NCI-H1436 (cell line): ENCODE measurements at regions not wholly inside any gene's neighbourhood (a gene's known extent, or its start where the extent isn't known, plus 50 kb on each side); places are given as distances from the start of the nearest gene placed in this dataset.
"Not testable (repeated sequence)": the region's sequence is repeated elsewhere in the genome, so short reads cannot be mapped to it uniquely, and the experiment has no call there.

Experiments
- DNase-seq: peaks from one replicate; lab custom pipeline; 2025; lab: John Stamatoyannopoulos, UW

DNA sequence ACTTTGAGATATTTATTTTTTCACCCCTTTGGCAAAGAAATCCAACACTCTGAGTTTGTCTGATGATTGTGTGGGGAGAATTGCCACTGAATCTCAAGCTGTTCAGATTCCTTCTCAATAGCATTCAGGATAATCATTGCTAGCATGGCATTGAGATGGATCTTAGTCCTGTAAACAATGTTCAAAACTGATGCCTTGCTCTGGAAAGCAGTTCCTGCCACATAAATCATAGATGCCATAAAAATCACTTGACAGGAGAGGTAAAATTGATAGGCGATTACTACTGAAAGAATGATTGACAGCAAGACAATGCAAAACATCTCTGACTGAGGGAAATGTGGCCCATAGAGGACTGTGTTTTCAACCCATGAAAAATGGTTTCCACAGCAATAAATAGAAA is 915.6 kb downstream of the TRHDE start:
- DNase-seq = no peak

DNA sequence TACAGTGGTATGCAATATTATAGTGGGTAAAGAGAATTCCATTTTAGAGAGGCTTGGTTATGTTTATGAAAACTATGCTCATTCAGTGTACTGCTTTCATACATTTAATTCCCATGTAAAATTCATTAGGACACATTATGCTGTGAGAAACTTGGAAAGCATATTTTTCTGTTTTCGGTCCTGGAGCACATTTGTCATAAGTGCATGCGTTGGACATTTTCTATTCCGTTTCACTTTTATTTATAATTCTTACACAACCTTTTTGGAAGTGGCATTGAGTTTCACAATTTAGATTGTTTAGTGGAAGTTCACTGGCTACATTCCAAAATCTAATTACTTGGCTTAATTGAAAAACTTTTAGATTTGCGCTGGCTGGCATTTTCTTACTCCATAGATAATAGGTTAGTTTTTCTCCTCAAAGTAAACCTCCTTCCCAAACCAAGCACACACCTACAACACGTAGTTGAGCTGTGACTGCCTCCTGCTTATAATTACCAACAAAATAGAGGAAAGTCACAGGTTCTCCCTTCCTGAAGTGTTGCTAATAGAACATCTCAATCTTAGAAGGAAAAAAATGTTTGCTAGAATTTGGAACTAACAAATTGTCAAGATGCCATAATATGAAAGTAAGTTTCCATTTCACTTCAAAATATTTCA is 938.5 kb downstream of the TRHDE start:
- no peak for DNase-seq

DNA sequence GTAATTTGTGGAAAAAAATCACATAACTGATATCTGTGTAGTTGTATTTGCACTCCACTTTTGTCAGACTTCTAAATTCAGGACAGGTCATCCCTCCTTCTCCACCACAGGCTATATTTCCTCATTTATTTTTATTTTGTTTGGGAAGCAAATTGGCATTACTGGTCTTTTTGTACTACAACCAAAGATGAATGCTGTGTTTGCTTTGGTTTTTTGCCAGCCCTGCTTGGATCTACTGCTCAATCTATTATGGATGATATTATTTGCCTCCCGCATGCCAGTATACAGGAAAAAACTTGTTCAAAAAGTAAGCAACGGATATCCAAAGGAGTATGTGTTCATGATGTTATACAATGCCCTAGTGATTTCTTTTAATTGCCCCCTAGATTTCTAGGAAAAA is 948.8 kb downstream of the TRHDE start:
- no peak for DNase-seq

DNA sequence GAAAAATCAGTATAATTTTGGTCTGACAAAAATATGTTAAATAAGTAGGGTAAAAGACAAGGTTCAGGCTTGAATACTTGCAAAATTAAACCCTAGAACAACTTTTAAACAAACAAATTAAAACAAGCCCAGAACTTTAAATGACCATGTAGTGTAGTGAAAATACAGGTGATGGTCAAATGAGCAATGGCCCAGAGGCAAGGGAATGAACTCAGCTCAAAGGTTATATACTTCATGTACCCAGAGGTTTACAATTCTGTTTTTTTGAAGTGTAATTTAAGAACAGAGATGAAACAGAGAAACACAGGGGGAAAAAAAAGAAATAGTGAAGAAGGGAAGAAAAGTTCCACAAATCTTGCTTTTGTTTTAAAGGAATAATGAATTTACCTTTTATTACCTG is 949.2 kb downstream of the TRHDE start:
- DNase-seq = no peak

DNA sequence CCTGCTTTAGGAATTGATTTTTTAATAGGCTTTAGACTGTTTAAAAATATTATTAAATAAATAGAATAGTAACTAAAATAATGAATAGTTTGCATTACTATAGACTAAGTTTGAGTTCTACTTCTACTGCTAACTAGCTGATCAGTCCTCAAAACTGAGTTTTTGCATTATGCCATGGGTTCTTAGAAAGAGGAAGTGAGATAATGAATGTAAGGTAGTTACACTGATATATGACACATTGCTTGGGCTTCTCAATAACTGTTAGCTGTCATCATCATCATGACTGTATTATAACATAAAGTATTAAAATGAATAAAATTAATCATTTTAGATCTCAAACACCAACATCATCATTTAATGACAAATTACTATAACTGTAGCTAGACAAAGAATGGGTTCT is 949.7 kb downstream of the TRHDE start:
- DNase-seq = no peak

DNA sequence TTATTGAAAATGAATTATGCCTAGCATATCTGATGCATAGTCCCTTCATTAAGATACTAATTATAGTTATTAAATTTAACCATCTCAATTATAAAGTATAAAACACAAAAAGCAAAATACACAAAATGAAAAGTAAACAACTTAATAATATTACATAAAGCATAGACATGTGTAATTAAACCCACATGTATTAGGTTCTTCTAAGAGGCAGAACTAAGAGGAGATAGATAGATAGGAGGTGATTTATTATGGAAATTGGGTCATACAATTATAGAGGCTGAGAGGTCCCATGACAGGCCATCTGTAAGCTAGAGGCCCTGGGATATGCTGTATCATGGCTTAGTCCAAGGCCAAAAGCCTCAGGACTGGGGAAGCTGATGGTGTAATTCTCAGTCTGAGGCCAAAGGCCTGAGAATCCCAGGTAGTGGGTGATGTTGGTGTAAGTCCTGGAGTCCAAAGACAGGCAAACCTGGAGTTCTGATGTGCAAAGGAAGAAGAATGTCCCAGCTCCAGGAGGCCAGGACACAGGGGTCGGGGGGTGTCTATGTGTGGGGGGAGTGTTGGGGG is 953.3 kb downstream of the TRHDE start:
- DNase-seq = no peak

DNA sequence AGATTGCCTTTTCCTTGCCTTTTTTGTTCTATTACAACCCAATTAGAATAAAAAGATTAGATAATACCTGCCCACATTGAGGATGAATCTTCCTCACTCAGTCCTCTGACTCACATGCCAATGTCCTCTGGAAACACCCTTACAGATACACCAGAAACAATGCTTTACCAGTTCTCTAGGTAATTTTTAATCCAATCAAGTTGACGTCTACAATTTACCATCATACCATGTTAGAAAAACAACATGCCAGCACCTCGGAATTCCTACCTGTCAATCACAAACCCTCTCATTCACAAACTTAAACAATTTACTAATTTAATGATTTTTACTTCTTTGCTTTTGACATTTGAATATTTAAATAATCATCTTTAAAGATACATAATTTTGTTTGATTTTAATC is 953.8 kb downstream of the TRHDE start:
- no peak for DNase-seq

DNA sequence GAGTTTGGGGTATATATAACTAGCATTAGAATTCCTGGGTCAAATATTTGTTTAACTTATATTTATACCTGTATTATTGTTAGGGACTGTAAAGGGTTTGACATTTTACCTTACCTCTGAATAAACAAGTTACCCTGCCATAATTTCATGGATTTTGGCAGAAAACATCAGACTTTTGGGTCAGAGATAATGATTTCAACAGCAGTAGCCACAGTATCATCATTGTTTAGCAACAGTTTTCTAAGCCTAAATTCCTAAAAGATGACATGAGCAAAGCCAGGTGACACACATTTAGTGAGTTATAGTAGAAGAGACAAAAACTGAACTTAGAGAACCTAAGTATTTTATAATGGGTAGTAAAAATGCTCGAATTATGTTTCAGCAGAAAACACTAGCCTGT is 954.4 kb downstream of the TRHDE start:
- no peak for DNase-seq

DNA sequence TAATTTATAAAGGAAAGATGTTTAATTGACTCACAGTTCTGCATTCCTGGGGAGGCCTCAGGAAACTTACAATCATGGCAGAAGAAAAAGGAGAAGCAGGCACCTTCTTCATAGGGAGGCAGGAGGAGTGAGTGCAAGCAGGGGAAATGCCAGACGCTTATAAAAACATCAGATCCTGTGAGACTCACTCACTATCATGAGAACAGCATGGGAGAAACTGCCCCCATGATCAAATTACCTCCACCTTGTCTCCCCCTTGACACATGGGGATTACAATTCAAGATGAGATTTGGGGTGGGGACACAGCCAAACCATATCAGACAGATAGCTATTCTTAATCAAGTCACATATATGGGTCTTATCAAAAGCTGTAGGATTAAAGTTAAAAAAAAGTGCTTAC is 956.7 kb downstream of the TRHDE start:
- DNase-seq = not testable (repeated sequence)

DNA sequence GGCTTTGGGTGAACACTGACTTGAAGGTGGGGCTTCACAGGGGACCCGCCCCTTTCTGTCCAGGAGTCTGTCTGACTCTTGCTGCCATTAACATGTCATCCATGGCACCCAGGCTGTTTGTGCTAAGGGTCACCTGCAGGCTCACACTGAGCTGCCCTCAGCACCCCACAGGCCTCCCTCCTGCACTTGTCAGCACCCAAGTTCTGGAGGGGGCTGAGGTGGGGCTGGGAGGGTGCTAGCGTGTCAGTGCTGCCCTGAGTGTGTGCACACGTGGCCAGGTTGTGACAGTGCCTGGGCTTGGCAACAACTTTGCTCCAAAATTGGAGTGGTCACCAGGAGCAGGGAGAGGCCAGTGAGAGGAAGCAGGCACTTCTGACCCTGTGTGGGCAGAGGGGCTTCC is 963.2 kb downstream of the TRHDE start:
- no peak for DNase-seq

DNA sequence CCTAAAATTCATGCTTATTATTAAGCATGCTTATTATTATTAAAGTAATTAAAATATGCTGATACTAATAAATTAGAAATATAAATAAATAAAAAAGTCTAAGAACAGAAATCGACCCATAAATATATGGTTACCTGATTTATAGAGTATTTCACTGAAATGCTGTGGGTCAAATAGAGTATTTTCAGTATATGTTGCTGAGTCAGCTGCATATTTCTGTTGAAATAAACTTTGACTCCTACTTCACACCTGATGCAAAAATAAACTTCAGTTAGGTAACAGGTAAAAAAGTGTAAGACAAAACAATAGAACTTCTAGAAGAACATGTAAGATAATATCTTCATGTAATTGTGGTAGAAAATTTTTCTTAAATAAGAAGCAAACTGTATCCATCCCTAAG is 967.9 kb downstream of the TRHDE start:
- no peak for DNase-seq

DNA sequence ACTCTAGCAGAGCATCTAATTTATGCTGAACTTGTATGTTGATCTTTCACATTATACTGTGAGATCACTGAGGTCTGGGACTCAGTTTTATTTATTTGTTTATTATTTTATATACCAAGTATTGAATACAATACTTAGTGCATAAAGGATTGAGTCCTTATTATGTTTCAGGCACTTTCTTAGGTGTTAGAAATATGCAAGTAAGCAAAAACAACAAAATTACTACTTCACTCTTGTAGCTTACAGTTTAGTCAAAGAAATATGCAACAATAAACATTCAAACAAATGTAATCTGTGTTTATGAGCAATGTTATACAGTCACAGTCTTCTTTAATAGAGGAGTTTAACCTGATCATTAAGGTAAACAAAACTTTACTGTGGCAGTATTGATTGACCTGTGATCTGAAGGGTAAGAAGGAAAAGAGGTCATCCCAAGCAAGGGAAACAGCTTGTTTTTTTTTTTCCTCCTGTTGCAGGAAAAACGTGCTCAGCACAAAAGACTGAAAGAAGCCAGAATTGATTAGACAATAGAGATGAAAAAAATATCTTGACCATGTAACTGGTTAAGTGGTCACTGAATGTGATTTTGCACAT is 990.7 kb downstream of the TRHDE start:
- DNase-seq = no peak

DNA sequence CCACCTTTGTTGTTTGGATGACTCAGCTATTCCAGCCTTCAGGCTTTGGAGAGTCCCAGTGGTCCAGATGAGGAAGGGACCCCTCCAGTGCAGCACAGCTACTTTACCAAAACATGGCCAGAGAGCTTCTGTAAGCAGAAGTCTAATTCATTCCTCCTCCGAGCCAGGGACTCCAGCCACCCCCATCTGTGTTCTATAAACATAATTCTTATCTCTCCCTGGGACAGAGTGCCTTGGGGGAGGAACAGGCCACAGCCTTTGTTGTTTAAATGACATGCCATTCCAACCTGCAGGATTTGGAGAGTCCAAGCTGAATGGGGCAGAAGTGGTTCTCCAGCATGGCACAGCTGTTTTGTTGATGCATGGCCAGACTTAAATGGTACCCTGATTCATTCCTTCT is 994.0 kb downstream of the TRHDE start:
- no peak for DNase-seq

DNA sequence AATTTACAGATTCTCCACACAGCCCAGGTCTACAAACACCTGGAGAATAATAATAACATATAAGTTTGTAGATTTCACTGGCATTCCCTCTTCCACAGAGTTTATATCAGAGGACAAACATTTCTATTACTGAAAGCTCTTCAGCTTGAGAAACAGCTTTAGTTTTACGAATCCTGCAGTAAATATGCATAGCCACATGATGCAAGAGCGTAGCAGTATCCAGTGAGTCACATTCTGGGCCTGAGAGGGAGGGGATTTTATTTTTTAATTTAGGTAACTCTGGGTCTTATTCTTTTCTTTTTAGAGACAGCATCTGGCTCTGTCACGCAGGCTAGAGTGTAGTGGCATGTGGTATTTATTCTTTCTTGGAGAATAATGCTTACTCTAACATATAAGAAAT is 1002.8 kb downstream of the TRHDE start:
- no peak for DNase-seq

DNA sequence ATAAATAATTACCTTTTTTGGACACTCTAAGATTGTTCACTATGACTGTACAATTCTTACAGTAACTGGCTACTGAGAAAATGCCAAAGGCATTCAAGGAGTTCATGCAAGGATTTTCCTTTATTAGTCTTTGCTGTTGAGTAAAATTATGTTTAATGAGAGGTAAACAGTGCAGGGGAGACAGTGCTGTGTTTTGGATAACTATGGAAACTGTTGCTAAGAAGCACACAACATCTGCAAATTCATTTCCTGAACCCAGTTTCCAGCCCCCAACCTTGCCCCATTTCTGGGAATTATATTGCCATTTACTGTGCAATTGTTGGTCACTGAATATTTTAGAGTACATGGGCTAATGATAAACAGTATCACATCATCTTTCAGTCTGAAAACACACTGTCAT is 1005.8 kb downstream of the TRHDE start:
- peak; percentile 25 for DNase-seq

DNA sequence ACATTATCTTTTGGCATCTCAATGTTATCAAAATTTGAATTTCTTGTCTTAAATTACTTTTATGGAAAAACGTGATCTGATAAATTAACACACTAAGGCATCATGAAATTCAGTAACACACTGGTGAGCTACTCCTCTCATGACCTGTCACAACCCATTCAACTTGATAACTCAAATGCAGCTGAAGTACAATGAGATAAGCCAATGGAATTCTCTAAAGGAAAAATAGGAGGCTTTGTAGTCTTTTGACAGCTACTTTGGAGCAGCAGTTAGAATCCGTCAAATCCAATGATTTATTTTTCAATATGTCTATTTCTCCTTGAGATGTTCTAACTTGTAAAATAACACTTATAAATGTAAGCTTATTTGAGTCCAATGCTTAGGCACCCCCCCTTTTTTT is 1029.4 kb downstream of the TRHDE start:
- DNase-seq = no peak

DNA sequence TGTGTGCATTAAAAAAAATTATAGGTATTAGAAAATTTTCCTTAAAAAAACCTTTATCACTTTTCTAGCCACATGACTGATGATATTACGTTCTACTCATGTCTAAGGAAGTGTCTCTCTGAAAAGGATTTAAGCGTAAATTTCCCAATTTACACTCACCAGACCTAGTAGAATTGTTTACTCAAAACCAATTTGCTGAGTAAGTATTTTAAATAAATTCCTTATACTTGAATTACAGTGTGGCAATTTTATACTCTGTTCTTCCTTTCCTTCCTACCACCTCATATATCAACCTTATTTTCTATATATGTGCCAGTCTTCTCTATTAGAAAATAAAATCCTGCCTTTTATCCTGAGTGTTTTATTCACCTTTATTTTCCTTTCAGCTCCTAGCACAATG is 1035.1 kb downstream of the TRHDE start:
- no peak for DNase-seq

DNA sequence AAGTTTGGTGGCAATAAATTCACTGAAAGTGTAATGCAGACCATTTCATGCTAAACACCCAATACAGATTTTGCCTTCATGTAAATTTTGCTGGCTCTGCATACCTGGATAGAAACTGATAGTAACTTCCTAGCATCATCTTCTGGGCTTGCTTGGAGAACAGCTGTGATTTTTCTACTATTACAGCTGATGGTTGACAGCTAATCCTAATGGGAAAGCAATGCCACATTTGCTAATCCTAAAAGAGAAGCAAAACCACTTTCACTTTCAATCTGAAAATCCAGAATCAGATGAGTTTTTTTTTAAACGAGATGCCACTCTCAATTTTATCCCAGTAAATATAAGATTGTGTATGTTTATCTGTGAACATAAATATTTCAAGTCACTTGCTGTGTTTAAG is 1035.9 kb downstream of the TRHDE start:
- no peak for DNase-seq

DNA sequence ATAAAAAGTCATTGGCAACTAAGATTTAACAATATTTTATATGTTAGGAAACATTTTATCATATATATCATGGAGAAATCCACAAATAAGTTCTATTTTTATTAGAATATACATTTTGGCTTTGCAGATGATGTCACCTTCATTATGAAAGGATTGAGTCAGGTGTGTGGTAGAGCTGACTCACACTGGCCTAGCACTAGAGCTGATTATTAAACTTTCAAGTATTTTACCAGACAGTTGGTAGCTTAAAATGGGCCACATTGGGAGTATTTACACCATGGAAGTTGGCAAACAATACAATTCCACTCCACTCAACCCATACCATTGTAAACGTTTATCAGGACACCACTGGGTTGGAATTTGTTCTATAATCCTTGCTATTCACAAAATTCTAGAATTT is 1036.6 kb downstream of the TRHDE start:
- DNase-seq = no peak

DNA sequence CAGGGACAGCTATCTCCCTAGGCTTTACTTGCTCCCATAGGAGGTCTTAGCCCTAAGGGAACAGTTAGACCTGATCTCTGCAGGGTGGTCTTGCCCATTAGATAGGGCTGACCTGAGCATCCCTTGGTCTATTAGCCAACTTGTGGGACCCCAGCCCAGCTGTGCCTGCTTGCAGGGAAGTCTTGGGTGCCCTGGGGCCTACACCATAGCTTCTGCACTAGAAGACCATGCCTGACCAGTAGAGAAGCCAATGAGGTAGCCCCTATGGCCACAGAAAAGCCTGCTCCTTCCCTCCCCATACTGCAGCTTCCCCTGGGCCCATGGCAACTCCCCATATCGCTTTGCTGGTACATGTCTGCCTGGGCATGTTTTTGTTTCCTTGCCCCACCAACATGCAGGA is 1049.1 kb downstream of the TRHDE start:
- DNase-seq = no peak

DNA sequence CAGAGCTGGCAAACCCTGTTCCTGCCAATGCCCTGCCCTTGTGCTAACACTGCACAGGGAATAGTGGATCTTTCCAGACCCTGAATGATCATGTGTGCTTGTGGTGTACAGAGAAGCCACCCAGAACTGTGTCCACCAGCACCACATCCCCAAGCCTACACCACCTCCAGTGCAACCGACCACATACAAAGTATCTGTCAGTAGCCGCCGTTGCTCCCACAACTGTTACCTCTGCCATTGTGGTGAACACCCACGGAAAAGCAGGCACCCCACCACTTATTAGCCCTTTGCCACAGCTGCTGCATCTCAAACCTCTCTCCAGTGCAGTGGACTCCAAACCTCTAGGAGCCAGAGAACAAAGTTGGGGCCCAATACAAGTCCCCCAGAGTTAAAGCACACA is 1049.6 kb downstream of the TRHDE start:
- no peak for DNase-seq

DNA sequence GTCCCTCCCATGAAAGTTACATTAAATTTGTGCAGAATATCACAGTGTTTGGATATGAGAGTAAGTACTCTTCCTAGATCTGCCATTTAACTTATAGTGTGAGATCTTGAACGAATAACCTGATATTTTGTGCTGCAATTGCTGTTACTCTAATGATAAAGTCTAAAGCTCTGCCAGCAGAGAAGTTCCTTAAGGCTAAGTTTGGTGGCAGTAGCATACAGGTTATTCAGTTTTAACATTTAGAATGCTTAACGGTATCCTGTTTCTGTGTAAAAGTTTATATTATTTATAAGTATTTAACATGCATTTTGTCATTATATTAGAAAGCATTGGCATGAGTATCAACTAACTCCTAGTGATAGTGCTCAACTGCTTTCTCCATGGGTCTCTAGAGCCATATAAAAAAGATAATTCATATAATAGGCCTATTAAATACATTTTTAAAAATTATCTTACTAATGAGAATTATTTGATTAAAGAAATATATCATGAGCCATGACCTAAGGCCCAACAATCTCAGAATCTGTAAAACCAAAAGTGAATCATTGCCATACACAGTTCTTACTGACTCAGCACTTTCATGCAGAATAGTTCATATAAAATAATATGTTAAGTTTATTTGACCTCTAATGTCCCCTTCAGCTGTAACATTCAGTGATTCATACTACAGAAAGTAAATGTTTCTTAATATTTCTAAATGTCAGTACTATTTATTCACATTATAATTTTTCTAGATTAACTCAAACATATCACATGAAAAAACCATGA is 1058.6 kb downstream of the TRHDE start:
- DNase-seq = no peak

DNA sequence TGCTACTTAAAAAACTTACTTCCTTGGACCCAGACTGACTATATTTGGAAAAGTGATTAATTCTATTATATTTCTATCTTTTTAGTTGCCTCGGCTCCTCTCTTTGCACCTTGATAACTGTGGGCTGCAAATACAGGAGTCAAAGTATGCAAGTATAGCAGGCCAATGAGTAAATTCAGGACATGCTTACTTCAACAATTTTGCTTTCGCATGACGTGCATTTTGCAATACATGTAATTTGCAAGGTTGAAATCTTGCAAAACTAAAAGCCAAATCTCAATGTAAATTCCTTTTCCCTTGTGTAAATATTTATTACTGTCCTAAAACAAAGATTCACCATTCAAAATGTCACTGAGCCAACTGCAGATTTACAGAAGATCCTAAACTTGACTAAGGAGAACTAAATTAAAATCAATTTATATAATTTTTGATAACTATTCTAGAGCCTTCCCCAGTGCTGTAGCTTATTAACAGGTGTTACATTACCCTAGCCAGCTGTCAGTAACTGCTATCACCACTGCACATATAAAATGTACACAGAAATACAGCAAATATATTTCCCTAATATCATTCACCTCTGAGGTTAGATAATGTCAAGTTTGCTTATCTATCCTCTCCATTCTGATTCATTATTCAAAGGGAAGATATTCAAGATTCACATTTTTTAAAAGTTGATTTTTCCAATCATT is 1069.5 kb downstream of the TRHDE start:
- no peak for DNase-seq
